ENCODE measurements at regions not wholly inside any gene's neighbourhood (a gene's known extent, or its start where the extent isn't known, plus 50 kb on each side); places are given as distances from the start of the nearest gene placed in this dataset.

DNA sequence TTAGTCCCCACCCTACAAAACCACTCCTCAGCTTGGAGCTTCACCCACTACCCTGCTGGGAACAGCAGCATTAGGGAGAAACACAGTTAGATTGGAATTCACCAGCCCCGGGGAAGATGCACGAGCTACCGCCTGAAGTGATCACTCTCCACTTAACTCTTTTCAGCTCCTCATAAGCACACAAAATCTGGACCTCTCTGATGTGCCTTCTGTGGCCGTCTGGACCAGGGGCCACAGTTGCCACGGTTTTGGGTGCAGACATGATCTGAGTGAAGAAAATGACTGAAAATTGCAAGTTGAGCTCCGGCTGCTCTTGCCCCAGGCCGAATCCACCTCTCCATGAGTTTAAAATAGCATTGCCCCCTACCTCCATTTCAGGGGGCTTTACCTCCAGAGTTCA lies 95.2 kb downstream of the TENT4A start:
- TF ChIP-seq CTCF (IDR thresholded peaks at IDR 0.05): no peak
- no peak for TF ChIP-seq CEBPB (IDR thresholded peaks at IDR 0.05)
- TF ChIP-seq HOXA7 (CRISPR knock-in tag; IDR thresholded peaks at IDR 0.05): no peak
- TF ChIP-seq CBX8 (IDR thresholded peaks at IDR 0.05): no peak
- TF ChIP-seq E2F6 (IDR thresholded peaks at IDR 0.05; ENCODE audit: borderline replicate concordance, low read depth): no peak
- no peak for TF ChIP-seq RNF2 (IDR thresholded peaks at IDR 0.05; ENCODE audit: borderline replicate concordance, low read depth)
- TF ChIP-seq EHF (CRISPR knock-in tag; IDR thresholded peaks at IDR 0.05): no peak
- no peak for TF ChIP-seq SMC3 (IDR thresholded peaks at IDR 0.05)
- TF ChIP-seq ZFP36 (IDR thresholded peaks at IDR 0.05; ENCODE audit: borderline replicate concordance, partially characterized antibody): no peak
- no peak for TF ChIP-seq EP300 (IDR thresholded peaks at IDR 0.05)
- TF ChIP-seq KDM1A (IDR thresholded peaks at IDR 0.05; ENCODE audit: low read depth): no peak
- no peak for TF ChIP-seq POLR2AphosphoS2 (conservative IDR thresholded peaks at IDR 0.05; ENCODE audit: low read length)
- no peak for TF ChIP-seq RAD21 (conservative IDR thresholded peaks at IDR 0.05 in 1 of 2, IDR thresholded peaks at IDR 0.05 in 1 of 2)
- TF ChIP-seq NR3C1 (IDR thresholded peaks at IDR 0.05): no peak

All from A549 (cell line).